HCT116 (cell line): ENCODE measurements at regions not wholly inside any gene's neighbourhood (a gene's known extent, or its start where the extent isn't known, plus 50 kb on each side); places are given as distances from the start of the nearest gene placed in this dataset.

Experiments used
- CEBPB ChIP-seq: IDR thresholded peaks from 2 replicates; pipeline ENCODE4 v1.6.1; 2012; ENCODE audit warnings: low read depth
- CTCF ChIP-seq, 3 experiments: fragments of 200-600 bp in 1 of 3; sonication (generic) in 1 of 3; IDR thresholded peaks in 2 of 3; conservative IDR thresholded peaks in 1 of 3; 2 replicates each; pipeline ENCODE4 v1.5.1; 2012 to 2017; ENCODE audit warnings: low read depth in 2 of 3, low read length in 2 of 3, antibody characterized with exemption in 1 of 3, borderline replicate concordance in 1 of 3, control low read depth in 1 of 3, mild to moderate bottlenecking in 1 of 3, mixed read lengths in 1 of 3, mixed run types in 1 of 3, moderate library complexity in 1 of 3; ENCODE audit not compliant: insufficient read depth in 1 of 3
- EZH2 ChIP-seq: fragments of 200-600 bp; sonication (generic); IDR thresholded peaks from 2 replicates; pipeline ENCODE4 v1.6.1; 2017; ENCODE audit warnings: antibody characterized with exemption, mixed run types
- MAX ChIP-seq: IDR thresholded peaks from 2 replicates; pipeline ENCODE4 v1.6.1; 2012
- RAD21 ChIP-seq: IDR thresholded peaks from 2 replicates; pipeline ENCODE4 v1.6.1; 2012; ENCODE audit warnings: low read depth, mild to moderate bottlenecking
- SIN3A ChIP-seq: IDR thresholded peaks from 2 replicates; pipeline ENCODE4 v1.6.1; 2012; ENCODE audit warnings: low read depth
- TF ChIP-seq, protein P1 (sequence below): IDR thresholded peaks from 2 replicates; pipeline ENCODE4 v1.6.1; 2012; ENCODE audit warnings: low read depth

DNA sequence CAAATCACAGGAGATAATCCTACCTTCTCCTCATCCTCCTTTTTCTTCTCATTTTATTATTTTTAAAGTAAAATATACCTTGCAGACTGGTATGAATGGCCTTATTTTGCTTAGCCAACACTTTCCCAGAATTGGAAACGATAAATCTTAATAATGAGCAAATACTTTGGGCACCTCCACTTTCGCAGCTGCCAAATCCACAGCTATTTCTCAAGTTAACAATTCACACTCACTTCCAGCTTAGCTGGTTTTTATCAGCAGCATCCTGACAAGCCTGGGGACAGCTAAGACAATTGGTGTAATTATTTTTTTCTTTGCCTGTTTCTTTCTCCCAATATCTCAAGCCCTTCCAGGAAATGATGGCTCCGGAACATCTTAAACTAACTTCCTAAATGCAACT is 867.5 kb upstream of the TMEM132C start:
- TF ChIP-seq CTCF (IDR thresholded peaks at IDR 0.05 in 2 of 3, conservative IDR thresholded peaks at IDR 0.05 in 1 of 3; ENCODE audit: borderline replicate concordance in 1 of 3, insufficient read depth in 1 of 3, low read depth in 2 of 3, low read length in 2 of 3) = no peak
- no peak for TF ChIP-seq RAD21
- no peak for TF ChIP-seq CEBPB
- TF ChIP-seq, protein P1, sequence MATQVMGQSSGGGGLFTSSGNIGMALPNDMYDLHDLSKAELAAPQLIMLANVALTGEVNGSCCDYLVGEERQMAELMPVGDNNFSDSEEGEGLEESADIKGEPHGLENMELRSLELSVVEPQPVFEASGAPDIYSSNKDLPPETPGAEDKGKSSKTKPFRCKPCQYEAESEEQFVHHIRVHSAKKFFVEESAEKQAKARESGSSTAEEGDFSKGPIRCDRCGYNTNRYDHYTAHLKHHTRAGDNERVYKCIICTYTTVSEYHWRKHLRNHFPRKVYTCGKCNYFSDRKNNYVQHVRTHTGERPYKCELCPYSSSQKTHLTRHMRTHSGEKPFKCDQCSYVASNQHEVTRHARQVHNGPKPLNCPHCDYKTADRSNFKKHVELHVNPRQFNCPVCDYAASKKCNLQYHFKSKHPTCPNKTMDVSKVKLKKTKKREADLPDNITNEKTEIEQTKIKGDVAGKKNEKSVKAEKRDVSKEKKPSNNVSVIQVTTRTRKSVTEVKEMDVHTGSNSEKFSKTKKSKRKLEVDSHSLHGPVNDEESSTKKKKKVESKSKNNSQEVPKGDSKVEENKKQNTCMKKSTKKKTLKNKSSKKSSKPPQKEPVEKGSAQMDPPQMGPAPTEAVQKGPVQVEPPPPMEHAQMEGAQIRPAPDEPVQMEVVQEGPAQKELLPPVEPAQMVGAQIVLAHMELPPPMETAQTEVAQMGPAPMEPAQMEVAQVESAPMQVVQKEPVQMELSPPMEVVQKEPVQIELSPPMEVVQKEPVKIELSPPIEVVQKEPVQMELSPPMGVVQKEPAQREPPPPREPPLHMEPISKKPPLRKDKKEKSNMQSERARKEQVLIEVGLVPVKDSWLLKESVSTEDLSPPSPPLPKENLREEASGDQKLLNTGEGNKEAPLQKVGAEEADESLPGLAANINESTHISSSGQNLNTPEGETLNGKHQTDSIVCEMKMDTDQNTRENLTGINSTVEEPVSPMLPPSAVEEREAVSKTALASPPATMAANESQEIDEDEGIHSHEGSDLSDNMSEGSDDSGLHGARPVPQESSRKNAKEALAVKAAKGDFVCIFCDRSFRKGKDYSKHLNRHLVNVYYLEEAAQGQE = no peak
- TF ChIP-seq MAX = no peak
- TF ChIP-seq SIN3A = no peak
- TF ChIP-seq EZH2 = no peak
